ENCODE measurements at regions not wholly inside any gene's neighbourhood (a gene's known extent, or its start where the extent isn't known, plus 50 kb on each side); places are given as distances from the start of the nearest gene placed in this dataset.

DNA sequence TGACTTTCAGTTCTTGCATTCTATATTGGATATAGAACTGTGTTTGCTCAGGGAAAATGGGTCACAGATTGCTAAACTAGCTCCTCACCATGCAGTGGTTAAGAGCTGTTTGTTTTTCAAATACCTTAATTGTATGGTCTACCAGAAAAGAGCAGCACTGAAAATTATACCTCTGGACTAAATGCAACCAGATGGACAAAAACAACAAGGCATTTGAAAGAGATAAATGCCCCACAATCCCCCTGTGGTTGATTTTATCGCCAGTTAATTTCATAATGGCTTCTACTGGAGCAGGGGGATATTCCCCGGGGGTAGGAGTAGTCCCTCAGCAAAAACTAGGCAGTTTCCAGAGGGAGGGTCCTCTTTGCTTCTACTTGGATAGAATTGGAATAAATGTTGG, 267.9 kb upstream of the TNP1 start:
- no peak overlapping the region for H3K4me3 ChIP-seq
- H3K27me3 ChIP-seq = peaks cover 0 to 4% (median 0%) of the 10 kb centered on the region in 7 donors
- ATAC-seq (no peak), DNase-seq (no peak)
- peaks cover 0 to 11% (median 0%) of the 10 kb centered on the region in 9 donors for H3K4me1 ChIP-seq
- no peaks in the 10 kb centered on the region for H3K36me3 ChIP-seq
- no peaks in the 10 kb centered on the region for H3K9me3 ChIP-seq
- H3K27ac ChIP-seq = no peak overlapping the region
- WGBS, 2 donors = 95 to 97% methylated on average over 2 of the region's 2 CpGs
- intact Hi-C loops (cut with DNase I) = no loop called here
- no peak for TF ChIP-seq CTCF (IDR thresholded peaks at IDR 0.05)

- Histone ChIP-seq H3K9me3 (no peaks in the 10 kb centered on the region), H3K4me1 (peaks cover 0 to 11% (median 0%) of the 10 kb centered on the region in 9 donors), H3K36me3 (no peaks in the 10 kb centered on the region), H3K27me3 (peaks cover 0 to 4% (median 0%) of the 10 kb centered on the region in 7 donors), H3K4me3 (no peak overlapping the region), H3K27ac (no peak overlapping the region)
- TF ChIP-seq CTCF (IDR thresholded peaks at IDR 0.05) = no peak
- intact Hi-C loops (cut with DNase I) = no loop called here
- DNase-seq = peak in 1 of 2 donors; percentile 17
- peak in 6 of 8 donors; percentile 69 to 95 (median 76) for ATAC-seq
- WGBS, 2 donors = 85 to 89% methylated on average over 3 of the region's 3 CpGs
Observed at GRCh38 chr2:217125014-217125413, 265.1 kb upstream of the TNP1 start.

- ATAC-seq (no peak), DNase-seq (no peak)
- no peak overlapping the region for H3K27ac ChIP-seq
- H3K4me3 ChIP-seq = no peak overlapping the region
- no peak for TF ChIP-seq CTCF (IDR thresholded peaks at IDR 0.05)
- H3K36me3 ChIP-seq = no peaks in the 10 kb centered on the region
- no peaks in the 10 kb centered on the region for H3K9me3 ChIP-seq
- intact Hi-C loops (cut with DNase I) = no loop called here
- peaks cover 0 to 4% (median 0%) of the 10 kb centered on the region in 7 donors for H3K27me3 ChIP-seq
- 93 to 98% methylated on average over 2 of the region's 2 CpGs for WGBS, 2 donors
- H3K4me1 ChIP-seq = peaks cover 0 to 11% (median 0%) of the 10 kb centered on the region in 9 donors
Observed at GRCh38 chr2:217124050-217124449, 264.2 kb upstream of the TNP1 start.

DNA sequence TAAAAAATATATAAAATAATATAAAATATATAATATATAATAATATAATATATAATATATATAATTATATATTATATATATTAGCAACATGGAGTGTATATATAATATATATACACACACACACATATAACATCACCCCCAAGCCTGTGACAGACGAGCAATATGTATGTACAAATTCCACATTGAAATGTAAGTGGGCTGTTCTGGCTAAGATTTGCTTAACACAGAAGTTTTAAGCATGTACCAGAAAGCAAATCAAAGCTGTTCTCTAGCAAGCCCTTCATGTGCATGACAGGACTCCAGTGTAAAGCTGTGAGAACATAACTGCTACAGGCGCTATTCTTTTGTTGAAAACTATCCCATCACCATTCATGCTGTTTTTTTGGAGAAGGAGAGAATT, 261.7 kb upstream of the TNP1 start:
- no peak overlapping the region for H3K4me3 ChIP-seq
- no peaks in the 10 kb centered on the region for H3K9me3 ChIP-seq
- DNase-seq (no peak), ATAC-seq (no peak)
- intact Hi-C loops (cut with DNase I) = no loop called here
- no peak for TF ChIP-seq CTCF (IDR thresholded peaks at IDR 0.05)
- WGBS, 2 donors = 99 to 100% methylated on average over 2 of the region's 2 CpGs
- H3K36me3 ChIP-seq = no peaks in the 10 kb centered on the region
- peaks cover 0 to 11% (median 0%) of the 10 kb centered on the region in 9 donors for H3K4me1 ChIP-seq
- peaks cover 0 to 4% (median 0%) of the 10 kb centered on the region in 7 donors for H3K27me3 ChIP-seq
- H3K27ac ChIP-seq = no peak overlapping the region
